GM12874 (cell line): ENCODE measurements at regions not wholly inside any gene's neighbourhood (a gene's known extent, or its start where the extent isn't known, plus 50 kb on each side); places are given as distances from the start of the nearest gene placed in this dataset.

Experiments used
- CTCF ChIP-seq: IDR thresholded peaks from 2 replicates; pipeline ENCODE4 v1.5.1; 2011; ENCODE audit warnings: low read depth, mild to moderate bottlenecking, control low read depth, low read length, moderate library complexity; ENCODE audit not compliant: insufficient read depth

- no peak for TF ChIP-seq CTCF
Measured at GRCh38 chr14:54314365-54315104, 82.3 kb upstream of the CDKN3 start.

GRCh38 chr14:54316652-54317051, 80.2 kb upstream of the CDKN3 start:
- no peak for TF ChIP-seq CTCF

DNA sequence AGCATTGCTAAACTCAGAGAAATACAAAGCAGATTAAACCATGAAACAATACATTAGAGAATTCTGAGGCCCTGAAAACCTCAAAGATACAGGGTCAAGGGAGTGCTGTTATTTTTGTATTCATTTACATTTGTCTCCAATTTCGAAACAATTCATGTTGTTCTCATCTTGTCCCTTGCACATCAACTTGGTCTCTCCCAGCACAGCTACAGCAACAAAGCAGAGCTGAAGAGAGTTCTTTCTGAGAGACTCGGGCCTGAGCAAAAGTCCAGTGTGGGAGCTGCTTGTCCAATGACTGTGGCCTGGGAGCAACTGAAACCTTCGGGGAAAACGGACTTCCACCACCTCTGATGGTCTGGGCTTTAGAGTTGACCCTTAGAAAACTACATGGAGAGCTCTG, 79.4 kb upstream of the CDKN3 start:
- TF ChIP-seq CTCF = no peak

- no peak for TF ChIP-seq CTCF
Measured at GRCh38 chr14:54322246-54322645, 74.6 kb upstream of the CDKN3 start.

- TF ChIP-seq CTCF = no peak
Measured at GRCh38 chr14:54322701-54323337, 74.0 kb upstream of the CDKN3 start.

- no peak for TF ChIP-seq CTCF
Measured at GRCh38 chr14:54325766-54326165, 71.0 kb upstream of the CDKN3 start.

DNA sequence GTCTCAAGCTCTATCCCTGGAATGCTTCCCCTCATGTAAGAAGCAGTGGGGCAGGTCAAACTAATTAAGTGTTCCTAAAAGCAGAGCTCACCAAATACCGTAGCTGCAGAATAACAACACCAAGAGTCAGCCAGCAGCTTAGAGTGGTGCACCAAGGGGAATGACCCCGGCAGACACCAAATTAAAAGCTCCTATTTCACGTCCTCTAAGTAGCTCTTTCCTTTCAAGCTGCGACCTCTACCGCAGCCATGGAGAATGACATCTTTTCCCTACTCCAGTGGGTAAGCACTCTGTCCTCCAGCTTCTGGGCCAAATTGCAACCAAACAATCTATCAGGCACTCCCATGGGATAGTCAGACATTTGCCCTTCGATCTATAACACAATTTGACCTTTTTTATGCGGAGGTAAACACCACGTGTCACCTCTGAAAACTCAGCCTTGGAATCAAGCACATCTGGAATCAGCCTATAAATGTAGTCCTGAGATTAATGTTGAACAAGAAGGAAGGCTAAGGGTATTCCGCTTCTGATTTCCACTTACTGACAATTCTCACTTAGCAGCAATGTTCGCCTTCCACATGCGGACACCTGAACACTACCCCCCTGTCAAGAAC, 67.6 kb upstream of the CDKN3 start:
- peak; percentile 75 for TF ChIP-seq CTCF
